HL-60/S4 treated with phorbol 12-myristate 13-acetate at 8.2 ng/mL for 4 days and 3 days (cell line): ENCODE measurements at regions not wholly inside any gene's neighbourhood (a gene's known extent, or its start where the extent isn't known, plus 50 kb on each side); places are given as distances from the start of the nearest gene placed in this dataset.

Experiments
- in situ Hi-C: fragments of 300-500 bp; cut with MboI; formaldehyde crosslinking; loops from 2 replicates; pipeline ENCODE4 v1.15.0; 2022; ENCODE audit warnings: low sequenced_read_pairs

- in situ Hi-C loops: no loop called here
These were observed 168.6 kb upstream of the CWC22 start for GRCh38 chr2:180175736-180176135.

- in situ Hi-C loops: no loop called here
These were observed 167.5 kb upstream of the CWC22 start for GRCh38 chr2:180174580-180174979.

- in situ Hi-C loops: no loop called here
These were observed 162.4 kb upstream of the CWC22 start for GRCh38 chr2:180169474-180169873.

- in situ Hi-C loops: no loop called here
These were observed 154.3 kb upstream of the CWC22 start for GRCh38 chr2:180161415-180161814.

GRCh38 chr2:180159921-180160320, 152.8 kb upstream of the CWC22 start:
- in situ Hi-C loops: no loop called here

- in situ Hi-C loops: no loop called here
These were observed 151.9 kb upstream of the CWC22 start for GRCh38 chr2:180158961-180159360.

- in situ Hi-C loops: no loop called here
These were observed 149.6 kb upstream of the CWC22 start for GRCh38 chr2:180156651-180157050.

- in situ Hi-C loops: no loop called here
These were observed 143.5 kb upstream of the CWC22 start for GRCh38 chr2:180150606-180151005.

GRCh38 chr2:180146541-180146940, 139.4 kb upstream of the CWC22 start:
- in situ Hi-C loops: no loop called here

GRCh38 chr2:180146114-180146513, 139.0 kb upstream of the CWC22 start:
- in situ Hi-C loops: no loop called here

- in situ Hi-C loops: no loop called here
These were observed 138.1 kb upstream of the CWC22 start for GRCh38 chr2:180145163-180145562.

GRCh38 chr2:180144338-180144813, 137.3 kb upstream of the CWC22 start:
- in situ Hi-C loops: no loop called here

- in situ Hi-C loops: no loop called here
These were observed 136.7 kb upstream of the CWC22 start for GRCh38 chr2:180143633-180144337.

- in situ Hi-C loops: no loop called here
These were observed 134.5 kb upstream of the CWC22 start for GRCh38 chr2:180141600-180141999.

GRCh38 chr2:180133736-180134135, 126.6 kb upstream of the CWC22 start:
- in situ Hi-C loops: no loop called here

GRCh38 chr2:180130403-180130802, 123.3 kb upstream of the CWC22 start:
- in situ Hi-C loops: no loop called here

GRCh38 chr2:180128861-180129260, 121.8 kb upstream of the CWC22 start:
- in situ Hi-C loops: no loop called here

GRCh38 chr2:180125245-180125962, 118.3 kb upstream of the CWC22 start:
- in situ Hi-C loops: no loop called here

- in situ Hi-C loops: loop anchor here (25.0 kb wide), 1 partner anchor 938 kb away; no protein-coding TSS in a partner anchor
These were observed 117.4 kb upstream of the CWC22 start for GRCh38 chr2:180124273-180125139.

GRCh38 chr2:180122874-180123273, 115.8 kb upstream of the CWC22 start:
- in situ Hi-C loops: loop anchor here (25.0 kb wide), 1 partner anchor 939 kb away; no protein-coding TSS in a partner anchor

- in situ Hi-C loops: loop anchor here (25.0 kb wide), 1 partner anchor 947 kb away; no protein-coding TSS in a partner anchor
These were observed 108.6 kb upstream of the CWC22 start for GRCh38 chr2:180115675-180116074.
